IMR-90 (cell line): ENCODE measurements at regions not wholly inside any gene's neighbourhood (a gene's known extent, or its start where the extent isn't known, plus 50 kb on each side); places are given as distances from the start of the nearest gene placed in this dataset.

ENCODE experiments used
- ATAC-seq: fragments of 200-7000 bp; cut with Tn5 transposase; 2 replicates; pipeline ENCODE4 v1.9.1; 2020; ENCODE audit warnings: low read depth, mild to moderate bottlenecking, moderate library complexity
- BruUV-seq: library from RNA; stranded (reverse); fragments of 400-500 nt; replicated peaks from 2 replicates; lab custom pipeline; 2021; lab: Mats Ljungman, UMichigan
- CTCF ChIA-PET: fragments of 300-600 bp; formaldehyde crosslinking; extraction: SDS; loops from one replicate; lab custom pipeline; 2021; ENCODE audit warnings: antibody characterized with exemption; lab: Yijun Ruan, JAX
- POLR2A ChIA-PET: fragments of 300-600 bp; sonication (Branson Sonifier 250); formaldehyde crosslinking; loops from one replicate; lab custom pipeline; 2022; ENCODE audit warnings: antibody characterized with exemption; ENCODE audit not compliant: unreplicated experiment; lab: Charles Lee
- DNase-seq: peaks from one replicate; pipeline ENCODE4 v3.0.0; 2013
- H2AFZ ChIP-seq: replicated peaks from 2 replicates; pipeline ENCODE3; 2013; ENCODE audit warnings: low read length, mild to moderate bottlenecking; ENCODE audit not compliant: poor library complexity
- H2AK5ac ChIP-seq: 2 replicates; pipeline ENCODE4 v1.6.1; 2013; ENCODE audit warnings: low read depth, low read length, inconsistent platforms
- H2AK9ac ChIP-seq: replicated peaks from 2 replicates; pipeline ENCODE3; 2013; ENCODE audit warnings: mild to moderate bottlenecking, low read depth, low read length, moderate library complexity; ENCODE audit not compliant: poor library complexity
- H2BK120ac ChIP-seq: 2 replicates; pipeline ENCODE4 v1.6.1; 2013; ENCODE audit warnings: low read depth, low read length, inconsistent platforms
- H2BK15ac ChIP-seq: 3 replicates; pipeline ENCODE4 v1.6.1; 2013; ENCODE audit warnings: low read depth, low read length, inconsistent platforms
- H2BK20ac ChIP-seq: 2 replicates; pipeline ENCODE4 v1.6.1; 2013; ENCODE audit warnings: low read depth, mild to moderate bottlenecking, inconsistent platforms, low read length, moderate library complexity
- H2BK5ac ChIP-seq: 2 replicates; pipeline ENCODE4 v1.6.1; 2013; ENCODE audit warnings: mild to moderate bottlenecking, low read depth, low read length, inconsistent platforms; ENCODE audit not compliant: poor library complexity, severe bottlenecking
- H3K14ac ChIP-seq: replicated peaks from 2 replicates; pipeline ENCODE4 v1.6.1; 2013; ENCODE audit warnings: low read depth, low read length, inconsistent platforms
- H3K18ac ChIP-seq: 2 replicates; pipeline ENCODE4 v1.6.1; 2013; ENCODE audit warnings: low read depth, low read length, control low read depth
- H3K23ac ChIP-seq: 2 replicates; pipeline ENCODE4 v1.6.1; 2013; ENCODE audit warnings: low read depth, low read length, inconsistent platforms
- H3K27ac ChIP-seq: 2 replicates; pipeline ENCODE4 v1.5.1; 2013; ENCODE audit warnings: mild to moderate bottlenecking, control low read depth, low read length; ENCODE audit not compliant: insufficient read depth
- H3K27me3 ChIP-seq: 2 replicates; pipeline ENCODE4 v1.6.1; 2013; ENCODE audit warnings: low read length; ENCODE audit not compliant: control insufficient read depth, insufficient read depth
- H3K36me3 ChIP-seq: 2 replicates; pipeline ENCODE4 v1.6.1; 2013; ENCODE audit warnings: low read length, mixed read lengths; ENCODE audit not compliant: control insufficient read depth, insufficient read depth
- H3K4ac ChIP-seq: 2 replicates; pipeline ENCODE4 v1.6.1; 2013; ENCODE audit warnings: low read depth, low read length, inconsistent platforms
- H3K4me1 ChIP-seq: 2 replicates; pipeline ENCODE4 v1.6.1; 2013; ENCODE audit warnings: low read length, mixed read lengths; ENCODE audit not compliant: control insufficient read depth, insufficient read depth
- H3K4me2 ChIP-seq: 2 replicates; pipeline ENCODE4 v1.6.1; 2013; ENCODE audit warnings: low read depth, mild to moderate bottlenecking, control low read depth, low read length, moderate library complexity
- H3K4me3 ChIP-seq: 2 replicates; pipeline ENCODE4 v1.5.1; 2013; ENCODE audit warnings: low read depth, mild to moderate bottlenecking, control low read depth, low read length, moderate library complexity; ENCODE audit not compliant: insufficient read depth
- H3K56ac ChIP-seq: 2 replicates; pipeline ENCODE4 v1.6.1; 2013; ENCODE audit warnings: low read length, inconsistent platforms; ENCODE audit not compliant: insufficient read depth; ENCODE audit errors: extremely low read depth
- H3K79me1 ChIP-seq, 2 experiments: 2 replicates each; pipeline ENCODE4 v1.6.1; 2013; ENCODE audit warnings: low read length in 2 of 2, inconsistent platforms in 1 of 2, low read depth in 1 of 2
- H3K9ac ChIP-seq: 2 replicates; pipeline ENCODE4 v1.6.1; 2013; ENCODE audit warnings: low read depth, low read length, control low read depth
- H3K9me1 ChIP-seq: 2 replicates; pipeline ENCODE4 v1.6.1; 2013; ENCODE audit warnings: low read length, inconsistent platforms; ENCODE audit not compliant: insufficient read depth
- H3K9me3 ChIP-seq: 2 replicates; pipeline ENCODE4 v1.6.1; 2013; ENCODE audit warnings: low read length; ENCODE audit not compliant: control insufficient read depth, insufficient read depth
- H4K20me1 ChIP-seq: 2 replicates; pipeline ENCODE4 v1.6.1; 2013; ENCODE audit warnings: low read length, inconsistent platforms; ENCODE audit not compliant: insufficient read depth
- H4K5ac ChIP-seq: 2 replicates; pipeline ENCODE4 v1.6.1; 2013; ENCODE audit warnings: mild to moderate bottlenecking, low read depth, low read length, control low read depth
- H4K8ac ChIP-seq, 2 experiments: 2 replicates each; pipeline ENCODE4 v1.6.1; 2013; ENCODE audit warnings: low read depth in 2 of 2, low read length in 2 of 2, control low read depth in 1 of 2, inconsistent platforms in 1 of 2
- H4K91ac ChIP-seq: 2 replicates; pipeline ENCODE4 v1.6.1; 2013; ENCODE audit warnings: low read depth, low read length, inconsistent platforms; ENCODE audit not compliant: insufficient read depth
- CHD1 ChIP-seq: IDR thresholded peaks from 2 replicates; pipeline ENCODE4 v1.6.1; 2012; ENCODE audit warnings: low read depth, low read length, improper control_type of control experiment
- MAZ ChIP-seq: IDR thresholded peaks from 2 replicates; pipeline ENCODE4 v1.6.1; 2012; ENCODE audit warnings: low read depth, mild to moderate bottlenecking, low read length, improper control_type of control experiment, moderate library complexity, borderline replicate concordance
- MXI1 ChIP-seq: IDR thresholded peaks from 2 replicates; pipeline ENCODE4 v1.6.1; 2012; ENCODE audit warnings: low read depth, mild to moderate bottlenecking, low read length, moderate library complexity, borderline replicate concordance
- NFE2L2 ChIP-seq: fragments of 150-350 bp; IDR thresholded peaks from 2 replicates; pipeline ENCODE4 v1.6.1; 2016; ENCODE audit warnings: low read depth, mild to moderate bottlenecking, low read length
- POLR2A ChIP-seq: IDR thresholded peaks from 2 replicates; pipeline ENCODE4 v1.6.1; 2012; ENCODE audit warnings: mild to moderate bottlenecking, low read depth, low read length
- RAD21 ChIP-seq: IDR thresholded peaks from 2 replicates; pipeline ENCODE4 v1.6.1; 2012; ENCODE audit warnings: low read length, improper control_type of control experiment
- RCOR1 ChIP-seq: IDR thresholded peaks from 2 replicates; pipeline ENCODE4 v1.6.1; 2012; ENCODE audit warnings: mild to moderate bottlenecking, low read length, improper control_type of control experiment; ENCODE audit not compliant: insufficient replicate concordance
- RFX5 ChIP-seq: IDR thresholded peaks from 2 replicates; pipeline ENCODE4 v1.8.0; 2012; ENCODE audit warnings: low read depth, mild to moderate bottlenecking, low read length, moderate library complexity
- WGBS, 2 experiments: methylation state at CpG; one replicate each; pipeline versions ENCODE4 v1.1.5 to v1.1.7; 2013; ENCODE audit warnings: missing lambda C conversion rate in 2 of 2; ENCODE audit not compliant: insufficient read length in 1 of 2; ENCODE audit errors: extremely low coverage in 2 of 2; 5-methylcytosine and 5-hydroxymethylcytosine counted together
- dilution Hi-C: fragments of 300-500 bp; cut with HindIII; formaldehyde crosslinking; loops from one replicate; pipeline ENCODE4 v1.14.3; 2018; ENCODE audit warnings: low sequenced_read_pairs; ENCODE audit not compliant: unreplicated experiment
- in situ Hi-C: fragments of 300-500 bp; cut with MboI; formaldehyde crosslinking; loops from 3 replicates; pipeline ENCODE4 v1.14.3; 2019; ENCODE audit warnings: low sequenced_read_pairs, inconsistent platforms, mixed read lengths
- intact Hi-C: fragments of 100-400 bp; cut with micrococcal nuclease; formaldehyde crosslinking; loops from 2 replicates; pipeline ENCODE4 v1.10.0; 2022
- TF ChIP-seq, protein P1 (sequence below): conservative IDR thresholded peaks from 2 replicates; pipeline ENCODE4 v1.5.1; 2012; ENCODE audit warnings: mild to moderate bottlenecking, low read depth, low read length, improper control_type of control experiment
- TF ChIP-seq, protein P2 (sequence below): fragments of 150-350 bp; IDR thresholded peaks from 2 replicates; pipeline ENCODE4 v1.6.1; 2016; ENCODE audit warnings: low read depth, mild to moderate bottlenecking, low read length, moderate library complexity, borderline replicate concordance

DNA sequence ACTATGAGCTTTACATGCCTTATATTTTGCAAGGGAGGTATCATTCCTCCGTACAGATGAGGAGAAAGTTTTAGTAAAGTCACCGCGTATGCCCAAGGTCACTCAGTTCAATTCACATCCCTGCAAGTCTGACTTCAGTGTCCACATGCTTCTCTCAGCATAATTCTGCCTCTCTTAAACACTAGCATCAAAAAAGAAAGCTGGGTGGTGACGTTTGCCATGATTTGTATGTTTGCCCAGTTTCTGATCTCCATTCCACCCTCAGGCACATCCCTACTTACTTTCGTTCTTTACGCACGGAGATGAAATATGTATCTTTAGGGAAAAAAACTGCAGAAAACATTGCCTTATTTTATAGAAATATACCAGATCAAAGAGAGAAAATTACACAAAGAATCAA, 129.2 kb upstream of the PTPRM start:
- no peak overlapping the region for H2BK5ac ChIP-seq
- intact Hi-C loops, result no loop called here
- H3K14ac ChIP-seq, result no peak overlapping the region
- no peak overlapping the region for H3K9ac ChIP-seq
- no peak overlapping the region for H3K4me3 ChIP-seq
- no peak overlapping the region for H2AK5ac ChIP-seq
- no CpG with 5 or more reads among the region's 7 CpGs for WGBS, 2 experiments
- no peaks in the 10 kb centered on the region for H3K36me3 ChIP-seq
- no peak overlapping the region for H3K4ac ChIP-seq
- no peak overlapping the region for H2AFZ ChIP-seq
- ATAC-seq (no peak), DNase-seq (no peak)
- no peaks in the 10 kb centered on the region for H3K9me1 ChIP-seq
- no peak for TF ChIP-seq POLR2A
- TF ChIP-seq MAZ, result no peak
- no peak for TF ChIP-seq MXI1
- TF ChIP-seq RFX5, result no peak
- TF ChIP-seq, protein P1, sequence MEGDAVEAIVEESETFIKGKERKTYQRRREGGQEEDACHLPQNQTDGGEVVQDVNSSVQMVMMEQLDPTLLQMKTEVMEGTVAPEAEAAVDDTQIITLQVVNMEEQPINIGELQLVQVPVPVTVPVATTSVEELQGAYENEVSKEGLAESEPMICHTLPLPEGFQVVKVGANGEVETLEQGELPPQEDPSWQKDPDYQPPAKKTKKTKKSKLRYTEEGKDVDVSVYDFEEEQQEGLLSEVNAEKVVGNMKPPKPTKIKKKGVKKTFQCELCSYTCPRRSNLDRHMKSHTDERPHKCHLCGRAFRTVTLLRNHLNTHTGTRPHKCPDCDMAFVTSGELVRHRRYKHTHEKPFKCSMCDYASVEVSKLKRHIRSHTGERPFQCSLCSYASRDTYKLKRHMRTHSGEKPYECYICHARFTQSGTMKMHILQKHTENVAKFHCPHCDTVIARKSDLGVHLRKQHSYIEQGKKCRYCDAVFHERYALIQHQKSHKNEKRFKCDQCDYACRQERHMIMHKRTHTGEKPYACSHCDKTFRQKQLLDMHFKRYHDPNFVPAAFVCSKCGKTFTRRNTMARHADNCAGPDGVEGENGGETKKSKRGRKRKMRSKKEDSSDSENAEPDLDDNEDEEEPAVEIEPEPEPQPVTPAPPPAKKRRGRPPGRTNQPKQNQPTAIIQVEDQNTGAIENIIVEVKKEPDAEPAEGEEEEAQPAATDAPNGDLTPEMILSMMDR, result no peak
- TF ChIP-seq NFE2L2, result no peak
- TF ChIP-seq, protein P2, sequence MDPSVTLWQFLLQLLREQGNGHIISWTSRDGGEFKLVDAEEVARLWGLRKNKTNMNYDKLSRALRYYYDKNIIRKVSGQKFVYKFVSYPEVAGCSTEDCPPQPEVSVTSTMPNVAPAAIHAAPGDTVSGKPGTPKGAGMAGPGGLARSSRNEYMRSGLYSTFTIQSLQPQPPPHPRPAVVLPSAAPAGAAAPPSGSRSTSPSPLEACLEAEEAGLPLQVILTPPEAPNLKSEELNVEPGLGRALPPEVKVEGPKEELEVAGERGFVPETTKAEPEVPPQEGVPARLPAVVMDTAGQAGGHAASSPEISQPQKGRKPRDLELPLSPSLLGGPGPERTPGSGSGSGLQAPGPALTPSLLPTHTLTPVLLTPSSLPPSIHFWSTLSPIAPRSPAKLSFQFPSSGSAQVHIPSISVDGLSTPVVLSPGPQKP, result no peak
- no peak for TF ChIP-seq RAD21
- TF ChIP-seq CHD1, result no peak
- TF ChIP-seq RCOR1, result no peak
- H3K27ac ChIP-seq, result no peak overlapping the region
- H2AK9ac ChIP-seq, result no peak overlapping the region
- no peak overlapping the region for H2BK15ac ChIP-seq
- H3K9me3 ChIP-seq, result no peaks in the 10 kb centered on the region
- POLR2A ChIA-PET, result no interaction called here
- in situ Hi-C loops, result no loop called here
- no peaks in the 10 kb centered on the region for H4K20me1 ChIP-seq
- CTCF ChIA-PET, result no interaction called here
- H3K4me1 ChIP-seq, result no peaks in the 10 kb centered on the region
- H3K79me1 ChIP-seq, result no peaks in the 10 kb centered on the region
- H3K27me3 ChIP-seq, result no peaks in the 10 kb centered on the region
- no peak overlapping the region for H4K5ac ChIP-seq
- H3K18ac ChIP-seq, result no peak overlapping the region
- dilution Hi-C loops, result no loop called here
- H4K8ac ChIP-seq, result no peak overlapping the region
- H3K4me2 ChIP-seq, result no peak overlapping the region
- H3K23ac ChIP-seq, result no peak overlapping the region
- no peak overlapping the region for H2BK120ac ChIP-seq
- no TSS peak for BruUV-seq
- no peak overlapping the region for H2BK20ac ChIP-seq
- no peak overlapping the region for H4K91ac ChIP-seq
- H3K56ac ChIP-seq, result no peak overlapping the region
